ENCODE measurements at regions not wholly inside any gene's neighbourhood (a gene's known extent, or its start where the extent isn't known, plus 50 kb on each side); places are given as distances from the start of the nearest gene placed in this dataset.

GRCh38 chr13:60274655-60275054 is 110.9 kb upstream of the DIAPH3 start:
- TF ChIP-seq POLR2A (IDR thresholded peaks at IDR 0.05) (no peak), CTCF (IDR thresholded peaks at IDR 0.05) (no peak)
